ENCODE measurements at regions not wholly inside any gene's neighbourhood (a gene's known extent, or its start where the extent isn't known, plus 50 kb on each side); places are given as distances from the start of the nearest gene placed in this dataset.
A peak's percentile ranks its signal among the peaks of the same experiment; 100 is the strongest.

GRCh38 chr13:26872525-26873385, 112.2 kb upstream of the GPR12 start:
- Mint-ChIP-seq H3K27me3 (no peaks in the 10 kb centered on the region), H3K36me3 (ENCODE audit: low read depth) (no peaks in the 10 kb centered on the region), H3K27ac (no peak overlapping the region), H3K9me3 (peaks cover 8% of the 10 kb centered on the region), H3K4me1 (ENCODE audit: low read depth) (no peaks in the 10 kb centered on the region), H3K4me3 (no peak overlapping the region)
- ChIA-PET POLR2A (no interaction called here), CTCF (interaction anchor here (0.8 to 4.7 kb wide), 30 partner anchors 10 to 487 kb away, joined by 3 to 38 read pairs (median 6); no protein-coding TSS in a partner anchor)
- TF ChIP-seq CTCF (IDR thresholded peaks at IDR 0.05) = peak; percentile 72
- ATAC-seq (peak; percentile 65), DNase-seq (peak; percentile 80)
- intact Hi-C loops (cut with micrococcal nuclease) = loop anchor here (5.0 kb wide), 1 partner anchor 165 kb away; no protein-coding TSS in a partner anchor

GRCh38 chr13:26867451-26868091, 107.0 kb upstream of the GPR12 start:
- TF ChIP-seq CTCF (IDR thresholded peaks at IDR 0.05) = no peak
- H3K4me1 Mint-ChIP-seq (ENCODE audit: low read depth) = no peaks in the 10 kb centered on the region
- intact Hi-C loops (cut with micrococcal nuclease) = no loop called here
- H3K27ac Mint-ChIP-seq = no peak overlapping the region
- POLR2A ChIA-PET = no interaction called here
- peak; percentile 22 for DNase-seq
- peaks cover 5% of the 10 kb centered on the region for H3K27me3 Mint-ChIP-seq
- CTCF ChIA-PET = no interaction called here
- ATAC-seq = no peak
- no peaks in the 10 kb centered on the region for H3K36me3 Mint-ChIP-seq (ENCODE audit: low read depth)
- H3K9me3 Mint-ChIP-seq = no peaks in the 10 kb centered on the region
- no peak overlapping the region for H3K4me3 Mint-ChIP-seq

DNA sequence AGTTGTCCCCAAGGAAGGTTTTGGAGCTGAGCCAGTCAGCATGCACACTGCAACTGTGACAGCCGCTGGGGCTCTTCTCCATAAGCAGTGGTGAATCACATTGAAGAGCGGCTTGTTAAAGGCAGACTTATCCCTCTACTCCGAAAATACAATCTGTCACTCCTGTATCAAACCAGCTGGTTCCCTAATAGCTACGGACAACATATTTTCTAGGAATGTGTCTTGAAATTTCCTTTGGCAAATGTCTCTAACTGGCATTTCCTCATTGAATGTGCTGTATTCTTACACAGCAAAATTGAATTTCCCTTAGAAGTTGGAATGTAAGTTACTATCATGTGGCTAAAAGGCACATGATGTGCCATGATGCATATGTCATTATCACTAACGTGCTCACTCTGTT, 104.0 kb upstream of the GPR12 start:
- TF ChIP-seq CTCF (IDR thresholded peaks at IDR 0.05) = no peak
- intact Hi-C loops (cut with micrococcal nuclease) = no loop called here
- DNase-seq = no peak
- ATAC-seq = no peak
- H3K4me3 Mint-ChIP-seq = no peak overlapping the region
- no peaks in the 10 kb centered on the region for H3K4me1 Mint-ChIP-seq (ENCODE audit: low read depth)
- CTCF ChIA-PET = no interaction called here
- POLR2A ChIA-PET = no interaction called here
- H3K36me3 Mint-ChIP-seq (ENCODE audit: low read depth) = no peaks in the 10 kb centered on the region
- H3K9me3 Mint-ChIP-seq = no peaks in the 10 kb centered on the region
- H3K27me3 Mint-ChIP-seq = peaks cover 9% of the 10 kb centered on the region
- no peak overlapping the region for H3K27ac Mint-ChIP-seq

GRCh38 chr13:26861941-26862340, 101.4 kb upstream of the GPR12 start:
- DNase-seq (no peak), ATAC-seq (no peak)
- Mint-ChIP-seq H3K27ac (no peak overlapping the region), H3K4me1 (ENCODE audit: low read depth) (no peaks in the 10 kb centered on the region), H3K36me3 (ENCODE audit: low read depth) (no peaks in the 10 kb centered on the region), H3K27me3 (peaks cover 11% of the 10 kb centered on the region), H3K9me3 (no peaks in the 10 kb centered on the region), H3K4me3 (no peak overlapping the region)
- intact Hi-C loops (cut with micrococcal nuclease) = no loop called here
- no peak for TF ChIP-seq CTCF (IDR thresholded peaks at IDR 0.05)
- CTCF ChIA-PET = interaction anchor here (0.9 to 1.7 kb wide), 2 partner anchors 11 to 52 kb away, joined by 3 to 7 read pairs; no protein-coding TSS in a partner anchor
- POLR2A ChIA-PET = no interaction called here

- intact Hi-C loops (cut with micrococcal nuclease) = no loop called here
- DNase-seq (no peak), ATAC-seq (no peak)
- no peak for TF ChIP-seq CTCF (IDR thresholded peaks at IDR 0.05)
- peaks cover 2% of the 10 kb centered on the region for H3K9me3 Mint-ChIP-seq
- no peak overlapping the region for H3K4me3 Mint-ChIP-seq
- POLR2A ChIA-PET = no interaction called here
- no peak overlapping the region for H3K27ac Mint-ChIP-seq
- no peaks in the 10 kb centered on the region for H3K4me1 Mint-ChIP-seq (ENCODE audit: low read depth)
- CTCF ChIA-PET = interaction anchor here (1.4 to 1.8 kb wide), 2 partner anchors 17 to 75 kb away, joined by 5 to 6 read pairs; no protein-coding TSS in a partner anchor
- peaks cover 16% of the 10 kb centered on the region for H3K27me3 Mint-ChIP-seq
- no peaks in the 10 kb centered on the region for H3K36me3 Mint-ChIP-seq (ENCODE audit: low read depth)
These were observed 95.3 kb upstream of the GPR12 start for GRCh38 chr13:26855921-26856320.

Data from activated CD8-positive, alpha-beta T cell treated with anti-CD3 and anti-CD28 coated beads for 36 hours (primary cell).